ENCODE measurements at regions not wholly inside any gene's neighbourhood (a gene's known extent, or its start where the extent isn't known, plus 50 kb on each side); places are given as distances from the start of the nearest gene placed in this dataset.

- no peaks in the 10 kb centered on the region for H3K79me2 ChIP-seq (ENCODE audit: control insufficient read depth in 1 of 2, insufficient read depth in 2 of 2, low read length in 2 of 2)
- H3K4ac ChIP-seq (replicated peaks; ENCODE audit: insufficient read length, low read depth, low read length), result no peak overlapping the region
- H4K8ac ChIP-seq (ENCODE audit: extremely low read depth, insufficient read depth, low read length), result no peak overlapping the region
- no peaks in the 10 kb centered on the region for H3K9me3 ChIP-seq (ENCODE audit: insufficient read depth in 2 of 2, low read depth in 1 of 2, low read length in 1 of 2)
- no peaks in the 10 kb centered on the region for H3K79me1 ChIP-seq (ENCODE audit: low read depth, low read length)
- no peak overlapping the region for H3K56ac ChIP-seq (replicated peaks; ENCODE audit: insufficient read length, low read depth, low read length)
- H3K27me3 ChIP-seq (replicated peaks in 1 of 4; ENCODE audit: control insufficient read depth in 3 of 4, extremely low read depth in 1 of 4, insufficient read depth in 3 of 4, low read length in 3 of 4), result no peaks in the 10 kb centered on the region
- TF ChIP-seq SRF (IDR thresholded peaks at IDR 0.05; ENCODE audit: low read depth, low read length), result peak; percentile 54
- no peak for TF ChIP-seq NRF1 (IDR thresholded peaks at IDR 0.05; ENCODE audit: low read depth, low read length)
- no peak for TF ChIP-seq ATF2 (IDR thresholded peaks at IDR 0.05; ENCODE audit: low read length)
- TF ChIP-seq CREB1 (IDR thresholded peaks at IDR 0.05), result no peak
- no peak for TF ChIP-seq E2F6 (IDR thresholded peaks at IDR 0.05)
- TF ChIP-seq ASH2L (IDR thresholded peaks at IDR 0.05; ENCODE audit: low read length), result no peak
- no peak for TF ChIP-seq RBBP5 (IDR thresholded peaks at IDR 0.05; ENCODE audit: borderline replicate concordance, low read depth, low read length)
- no peak for TF ChIP-seq SP4 (IDR thresholded peaks at IDR 0.05; ENCODE audit: low read length)
- no peak for TF ChIP-seq SP2 (IDR thresholded peaks at IDR 0.05; ENCODE audit: low read length)
- H2BK120ac ChIP-seq (replicated peaks; ENCODE audit: low read depth, low read length), result no peak overlapping the region
- ChIA-PET CTCF (ENCODE audit: partially characterized antibody) (no interaction called here), POLR2A (ENCODE audit: partially characterized antibody) (no interaction called here)
- H3K27ac ChIP-seq (ENCODE audit: low read depth, low read length), result no peak overlapping the region
- no peak overlapping the region for H3K18ac ChIP-seq (ENCODE audit: extremely low read depth, low read length)
- H3K4me2 ChIP-seq (ENCODE audit: insufficient read depth in 1 of 2, low read depth in 2 of 2, low read length in 2 of 2), result no peak overlapping the region
- no peak overlapping the region for H2BK5ac ChIP-seq (ENCODE audit: low read depth, low read length)
- FAIRE-seq (no peak), DNase-seq (ENCODE audit: low read depth in 1 of 2, low spot score in 2 of 2) (no peak)
- H3K36me3 ChIP-seq (ENCODE audit: control insufficient read depth in 2 of 4, insufficient read depth in 4 of 4, low read length in 3 of 4), result no peaks in the 10 kb centered on the region
- H2BK15ac ChIP-seq (ENCODE audit: low read length), result no peak overlapping the region
- no peak overlapping the region for H4K91ac ChIP-seq (replicated peaks; ENCODE audit: insufficient read length, low read length)
- 96% methylated on average over 4 of the region's 4 CpGs; no CpG with 5 or more reads in 1 of the 2 experiments for WGBS, 2 experiments (ENCODE audit: extremely low coverage in 1 of 2, insufficient coverage in 1 of 2, insufficient read length in 1 of 2, insufficient replicate concordance in 2 of 2, low coverage in 1 of 2, low lambda C conversion rate in 2 of 2, missing lambda C conversion rate in 1 of 2)
- no peak overlapping the region for H4K5ac ChIP-seq (ENCODE audit: insufficient read length, low read depth, low read length)
- H2AFZ ChIP-seq (ENCODE audit: low read length), result no peak overlapping the region
- H2AK5ac ChIP-seq (ENCODE audit: low read depth, low read length), result no peak overlapping the region
- H4K20me1 ChIP-seq (replicated peaks in 1 of 2; ENCODE audit: control insufficient read depth in 1 of 2, insufficient read depth in 2 of 2, low read length in 2 of 2), result no peaks in the 10 kb centered on the region
- no peak overlapping the region for H3K23ac ChIP-seq (ENCODE audit: insufficient read length)
- H3K9ac ChIP-seq (replicated peaks in 1 of 4; ENCODE audit: extremely low read depth in 1 of 4, low read depth in 3 of 4, low read length in 3 of 4), result no peak overlapping the region
- no peak overlapping the region for H2BK12ac ChIP-seq (ENCODE audit: low read depth, low read length)
- H3K4me1 ChIP-seq (replicated peaks in 1 of 4; ENCODE audit: control insufficient read depth in 3 of 4, insufficient read depth in 4 of 4, low read length in 3 of 4), result peaks cover 0 to 2% (median 0%) of the 10 kb centered on the region in 4 experiments; a peak in 1 of 7 replicates
- no peak overlapping the region for H3K4me3 ChIP-seq (ENCODE audit: extremely low read depth in 1 of 4, insufficient read depth in 2 of 4, low read depth in 3 of 4, low read length in 4 of 4)
- no peak overlapping the region for H2BK20ac ChIP-seq (ENCODE audit: low read length)
- no peaks in the 10 kb centered on the region for H3K23me2 ChIP-seq (ENCODE audit: low read depth, low read length)
- no peak overlapping the region for H3K14ac ChIP-seq (ENCODE audit: insufficient read length)
Measured at GRCh38 chr3:19093084-19093483, 55.2 kb upstream of the KCNH8 start.

Measured in H1 (cell line).